Mesodermal cell (in vitro differentiated cells): ENCODE measurements at regions not wholly inside any gene's neighbourhood (a gene's known extent, or its start where the extent isn't known, plus 50 kb on each side); places are given as distances from the start of the nearest gene placed in this dataset.

Experiments used
- H3K27ac ChIP-seq: 2 replicates; pipeline ENCODE4 v1.7.0; 2013; ENCODE audit warnings: mild to moderate bottlenecking, low read depth, low read length, moderate library complexity; ENCODE audit not compliant: severe bottlenecking
- H3K36me3 ChIP-seq: 2 replicates; pipeline ENCODE4 v1.7.1; 2013; ENCODE audit warnings: mild to moderate bottlenecking, low read length, moderate library complexity; ENCODE audit not compliant: control insufficient read depth, insufficient read depth
- H3K4me1 ChIP-seq: one replicate; pipeline ENCODE4 v1.7.1; 2013; ENCODE audit warnings: mild to moderate bottlenecking, low read length; ENCODE audit not compliant: insufficient read depth, control insufficient read depth, poor library complexity, severe bottlenecking
- H3K4me3 ChIP-seq: 2 replicates; pipeline ENCODE4 v1.7.0; 2013; ENCODE audit warnings: low read length, control low read depth, mild to moderate bottlenecking; ENCODE audit not compliant: insufficient read depth, poor library complexity, severe bottlenecking; ENCODE audit errors: extremely low read depth
- H3K9me3 ChIP-seq: 2 replicates; pipeline ENCODE4 v1.7.1; 2013; ENCODE audit warnings: mild to moderate bottlenecking, low read length, moderate library complexity; ENCODE audit not compliant: control insufficient read depth
- WGBS, 2 experiments: methylation state at CpG; one replicate each; pipeline ENCODE4 v1.1.5; 2013; ENCODE audit warnings: missing lambda C conversion rate in 2 of 2; ENCODE audit not compliant: insufficient coverage in 2 of 2; 5-methylcytosine and 5-hydroxymethylcytosine counted together

GRCh38 chr14:104329793-104330192, 191.4 kb downstream of the KIF26A start:
- Histone ChIP-seq H3K4me3 (no peak overlapping the region), H3K9me3 (no peaks in the 10 kb centered on the region), H3K4me1 (no peaks in the 10 kb centered on the region), H3K36me3 (no peaks in the 10 kb centered on the region), H3K27ac (no peak overlapping the region)
- 100% methylated on average over 1 of the region's 1 CpG; no CpG with 5 or more reads in 1 of the 2 experiments for WGBS, 2 experiments

- no peaks in the 10 kb centered on the region for H3K4me1 ChIP-seq
- no peak overlapping the region for H3K27ac ChIP-seq
- no peaks in the 10 kb centered on the region for H3K9me3 ChIP-seq
- 89 to 91% methylated on average over 19 of the region's 20 CpGs for WGBS, 2 experiments
- no peak overlapping the region for H3K4me3 ChIP-seq
- H3K36me3 ChIP-seq: no peaks in the 10 kb centered on the region
These were observed 193.7 kb downstream of the KIF26A start for GRCh38 chr14:104331871-104332605.

- Histone ChIP-seq H3K27ac (no peak overlapping the region), H3K9me3 (no peaks in the 10 kb centered on the region), H3K36me3 (no peaks in the 10 kb centered on the region), H3K4me3 (no peak overlapping the region), H3K4me1 (no peaks in the 10 kb centered on the region)
- 84 to 90% methylated on average over 9 to 12 of the region's 15 CpGs for WGBS, 2 experiments
These were observed 194.4 kb downstream of the KIF26A start for GRCh38 chr14:104332634-104333270.

GRCh38 chr14:104333646-104334423, 195.4 kb downstream of the KIF26A start:
- Histone ChIP-seq H3K4me3 (no peak overlapping the region), H3K36me3 (no peaks in the 10 kb centered on the region), H3K9me3 (no peaks in the 10 kb centered on the region), H3K27ac (no peak overlapping the region), H3K4me1 (no peaks in the 10 kb centered on the region)
- WGBS, 2 experiments: 92 to 94% methylated on average over 35 to 39 of the region's 39 CpGs

- WGBS, 2 experiments: 93 to 95% methylated on average over 27 to 29 of the region's 31 CpGs
- no peak overlapping the region for H3K27ac ChIP-seq
- no peak overlapping the region for H3K4me3 ChIP-seq
These were observed 196.2 kb downstream of the KIF26A start for GRCh38 chr14:104334424-104335161.

GRCh38 chr14:104335176-104335575, 196.8 kb downstream of the KIF26A start:
- H3K27ac ChIP-seq: no peak overlapping the region
- 97 to 100% methylated on average over 1 to 3 of the region's 4 CpGs for WGBS, 2 experiments
- H3K4me3 ChIP-seq: no peak overlapping the region
- no peaks in the 10 kb centered on the region for H3K9me3 ChIP-seq
- no peaks in the 10 kb centered on the region for H3K4me1 ChIP-seq
- no peaks in the 10 kb centered on the region for H3K36me3 ChIP-seq

More at GRCh38 chr14:104334424-104335161, 196.2 kb downstream of the KIF26A start:
- Histone ChIP-seq H3K9me3 (no peaks in the 10 kb centered on the region), H3K36me3 (no peaks in the 10 kb centered on the region), H3K4me1 (no peaks in the 10 kb centered on the region)

- 84 to 90% methylated on average over 10 to 12 of the region's 12 CpGs for WGBS, 2 experiments
- Histone ChIP-seq H3K36me3 (no peaks in the 10 kb centered on the region), H3K4me3 (no peak overlapping the region)
These were observed 197.2 kb downstream of the KIF26A start for GRCh38 chr14:104335611-104336010.

GRCh38 chr14:104337351-104337750, 199.0 kb downstream of the KIF26A start:
- no peak overlapping the region for H3K4me3 ChIP-seq
- H3K27ac ChIP-seq: no peak overlapping the region
- no peaks in the 10 kb centered on the region for H3K4me1 ChIP-seq
- no peaks in the 10 kb centered on the region for H3K9me3 ChIP-seq
- WGBS, 2 experiments: 77 to 92% methylated on average over 2 of the region's 4 CpGs
- H3K36me3 ChIP-seq: no peaks in the 10 kb centered on the region

More at GRCh38 chr14:104335611-104336010, 197.2 kb downstream of the KIF26A start:
- Histone ChIP-seq H3K9me3 (no peaks in the 10 kb centered on the region), H3K27ac (no peak overlapping the region), H3K4me1 (no peaks in the 10 kb centered on the region)

GRCh38 chr14:104339361-104339760, 201.0 kb downstream of the KIF26A start:
- H3K27ac ChIP-seq: no peak overlapping the region
- H3K4me1 ChIP-seq: peaks cover 6% of the 10 kb centered on the region
- H3K9me3 ChIP-seq: no peaks in the 10 kb centered on the region
- 100% methylated on average over 1 of the region's 1 CpG; no CpG with 5 or more reads in 1 of the 2 experiments for WGBS, 2 experiments
- H3K4me3 ChIP-seq: no peak overlapping the region
- no peaks in the 10 kb centered on the region for H3K36me3 ChIP-seq

- H3K4me1 ChIP-seq: peaks cover 6% of the 10 kb centered on the region
- no peak overlapping the region for H3K4me3 ChIP-seq
- no peaks in the 10 kb centered on the region for H3K36me3 ChIP-seq
- H3K9me3 ChIP-seq: no peaks in the 10 kb centered on the region
- no peak overlapping the region for H3K27ac ChIP-seq
These were observed 201.4 kb downstream of the KIF26A start for GRCh38 chr14:104339829-104340228.
